Right lobe of liver (tissue), 4 donors: ENCODE measurements at regions not wholly inside any gene's neighbourhood (a gene's known extent, or its start where the extent isn't known, plus 50 kb on each side); places are given as distances from the start of the nearest gene placed in this dataset.

ENCODE experiments used
- POLR2A ChIP-seq: fragments of 450-650 bp; IDR thresholded peaks from one replicate; pipeline ENCODE4 v1.6.1; 2017; ENCODE audit warnings: antibody characterized with exemption, mild to moderate bottlenecking
- TF ChIP-seq, protein P1 (sequence below), 4 donors: fragments of 200-600 bp in 3 of 4; fragments of 450-650 bp in 1 of 4; IDR thresholded peaks; one replicate each; pipeline versions ENCODE4 v1.5.1 to v1.8.0; 2016 to 2022; ENCODE audit warnings: antibody characterized with exemption in 4 of 4, mild to moderate bottlenecking in 2 of 4
- donor health status: DM: no; HTN: no; CAD: no.
- donor health status: DM: no; HTN: no; CAD: no.
- donor health status: DM: no; HTN: yes; CAD: no.

DNA sequence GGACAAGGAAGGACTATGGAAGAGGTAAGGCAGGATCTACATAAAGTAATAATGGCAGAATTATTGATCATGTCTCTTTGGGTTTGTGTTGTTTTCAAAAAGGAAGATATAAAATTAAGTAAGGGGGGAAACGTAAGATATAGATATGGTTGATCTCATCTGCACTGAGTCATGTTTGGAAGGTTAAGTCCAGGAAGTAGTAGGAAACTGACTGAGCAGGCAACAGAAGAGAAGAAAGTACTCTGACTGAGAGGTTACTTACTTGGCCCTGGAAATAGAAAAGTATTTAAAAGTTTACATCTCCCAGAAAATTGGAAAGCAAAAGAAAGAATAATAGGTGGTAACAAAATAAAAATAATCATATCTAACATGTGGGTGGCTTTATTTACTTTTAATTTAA is 405.3 kb upstream of the RGMB start:
- TF ChIP-seq, protein P1, sequence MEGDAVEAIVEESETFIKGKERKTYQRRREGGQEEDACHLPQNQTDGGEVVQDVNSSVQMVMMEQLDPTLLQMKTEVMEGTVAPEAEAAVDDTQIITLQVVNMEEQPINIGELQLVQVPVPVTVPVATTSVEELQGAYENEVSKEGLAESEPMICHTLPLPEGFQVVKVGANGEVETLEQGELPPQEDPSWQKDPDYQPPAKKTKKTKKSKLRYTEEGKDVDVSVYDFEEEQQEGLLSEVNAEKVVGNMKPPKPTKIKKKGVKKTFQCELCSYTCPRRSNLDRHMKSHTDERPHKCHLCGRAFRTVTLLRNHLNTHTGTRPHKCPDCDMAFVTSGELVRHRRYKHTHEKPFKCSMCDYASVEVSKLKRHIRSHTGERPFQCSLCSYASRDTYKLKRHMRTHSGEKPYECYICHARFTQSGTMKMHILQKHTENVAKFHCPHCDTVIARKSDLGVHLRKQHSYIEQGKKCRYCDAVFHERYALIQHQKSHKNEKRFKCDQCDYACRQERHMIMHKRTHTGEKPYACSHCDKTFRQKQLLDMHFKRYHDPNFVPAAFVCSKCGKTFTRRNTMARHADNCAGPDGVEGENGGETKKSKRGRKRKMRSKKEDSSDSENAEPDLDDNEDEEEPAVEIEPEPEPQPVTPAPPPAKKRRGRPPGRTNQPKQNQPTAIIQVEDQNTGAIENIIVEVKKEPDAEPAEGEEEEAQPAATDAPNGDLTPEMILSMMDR (IDR thresholded peaks at IDR 0.05): no peak
- no peak for TF ChIP-seq POLR2A
